Ectodermal cell (in vitro differentiated cells): ENCODE measurements at regions not wholly inside any gene's neighbourhood (a gene's known extent, or its start where the extent isn't known, plus 50 kb on each side); places are given as distances from the start of the nearest gene placed in this dataset.

Experiments used
- H3K27ac ChIP-seq: 2 replicates; pipeline ENCODE4 v1.7.0; 2013; ENCODE audit warnings: mild to moderate bottlenecking, low read depth, low read length; ENCODE audit not compliant: insufficient read depth, poor library complexity, severe bottlenecking
- H3K27me3 ChIP-seq: 2 replicates; pipeline ENCODE4 v1.7.0; 2013; ENCODE audit warnings: mild to moderate bottlenecking, low read length; ENCODE audit not compliant: insufficient read depth, control insufficient read depth, poor library complexity, severe bottlenecking
- H3K36me3 ChIP-seq: one replicate; pipeline ENCODE4 v1.7.0; 2013; ENCODE audit warnings: low read length; ENCODE audit not compliant: control insufficient read depth, insufficient read depth
- H3K4me1 ChIP-seq: one replicate; pipeline ENCODE4 v1.7.0; 2013; ENCODE audit warnings: low read length; ENCODE audit not compliant: control insufficient read depth, insufficient read depth
- H3K4me3 ChIP-seq: 2 replicates; pipeline ENCODE4 v1.7.0; 2013; ENCODE audit warnings: low read depth, low read length, control low read depth; ENCODE audit not compliant: insufficient read depth
- H3K9me3 ChIP-seq: 2 replicates; pipeline ENCODE4 v1.7.0; 2013; ENCODE audit warnings: mild to moderate bottlenecking, low read length, moderate library complexity; ENCODE audit not compliant: control insufficient read depth
- WGBS, 2 experiments: methylation state at CpG; one replicate each; pipeline ENCODE4 v1.1.7; 2013; ENCODE audit warnings: missing lambda C conversion rate in 2 of 2; 5-methylcytosine and 5-hydroxymethylcytosine counted together

GRCh38 chr15:87207251-87207650, 1049.3 kb downstream of the NTRK3 start:
- Histone ChIP-seq H3K4me1 (no peaks in the 10 kb centered on the region), H3K4me3 (no peak overlapping the region), H3K36me3 (no peaks in the 10 kb centered on the region), H3K27ac (no peak overlapping the region), H3K27me3 (no peaks in the 10 kb centered on the region), H3K9me3 (no peaks in the 10 kb centered on the region)
- 89 to 93% methylated on average over 2 of the region's 2 CpGs for WGBS, 2 experiments

- Histone ChIP-seq H3K27ac (no peak overlapping the region), H3K36me3 (no peaks in the 10 kb centered on the region), H3K4me3 (no peak overlapping the region), H3K9me3 (no peaks in the 10 kb centered on the region), H3K4me1 (no peaks in the 10 kb centered on the region), H3K27me3 (no peaks in the 10 kb centered on the region)
- 85 to 96% methylated on average over 2 of the region's 2 CpGs for WGBS, 2 experiments
These were observed 1054.6 kb downstream of the NTRK3 start for GRCh38 chr15:87201986-87202385.

- H3K9me3 ChIP-seq: no peaks in the 10 kb centered on the region
- no peak overlapping the region for H3K4me3 ChIP-seq
- WGBS, 2 experiments: 92 to 95% methylated on average over 2 of the region's 2 CpGs
- no peak overlapping the region for H3K27ac ChIP-seq
- no peaks in the 10 kb centered on the region for H3K27me3 ChIP-seq
- H3K36me3 ChIP-seq: no peaks in the 10 kb centered on the region
- peaks cover 5% of the 10 kb centered on the region for H3K4me1 ChIP-seq
These were observed 1056.4 kb downstream of the NTRK3 start for GRCh38 chr15:87200149-87200548.

- H3K9me3 ChIP-seq: no peaks in the 10 kb centered on the region
- H3K27ac ChIP-seq: no peak overlapping the region
- H3K4me3 ChIP-seq: no peak overlapping the region
- H3K27me3 ChIP-seq: no peaks in the 10 kb centered on the region
- peaks cover 5% of the 10 kb centered on the region for H3K4me1 ChIP-seq
- H3K36me3 ChIP-seq: no peaks in the 10 kb centered on the region
- WGBS, 2 experiments: 93% methylated on average over 3 of the region's 3 CpGs
These were observed 1058.6 kb downstream of the NTRK3 start for GRCh38 chr15:87197981-87198380.

- H3K36me3 ChIP-seq: no peaks in the 10 kb centered on the region
- no peaks in the 10 kb centered on the region for H3K9me3 ChIP-seq
- no peak overlapping the region for H3K27ac ChIP-seq
- H3K4me3 ChIP-seq: no peak overlapping the region
- 81 to 92% methylated on average over 4 of the region's 4 CpGs for WGBS, 2 experiments
- H3K27me3 ChIP-seq: no peaks in the 10 kb centered on the region
- peaks cover 5% of the 10 kb centered on the region for H3K4me1 ChIP-seq
These were observed 1060.0 kb downstream of the NTRK3 start for GRCh38 chr15:87196498-87196897.

GRCh38 chr15:87193481-87193880, 1063.1 kb downstream of the NTRK3 start:
- Histone ChIP-seq H3K4me3 (no peak overlapping the region), H3K9me3 (no peaks in the 10 kb centered on the region), H3K27ac (no peak overlapping the region), H3K4me1 (peaks cover 5% of the 10 kb centered on the region), H3K27me3 (no peaks in the 10 kb centered on the region), H3K36me3 (no peaks in the 10 kb centered on the region)
- WGBS, 2 experiments: 94 to 96% methylated on average over 5 to 6 of the region's 6 CpGs

GRCh38 chr15:87167706-87168105, 1088.0 kb downstream of the AGBL1 start:
- no peak overlapping the region for H3K4me3 ChIP-seq
- H3K27me3 ChIP-seq: no peaks in the 10 kb centered on the region
- H3K36me3 ChIP-seq: no peaks in the 10 kb centered on the region
- 89 to 94% methylated on average over 1 of the region's 1 CpG for WGBS, 2 experiments
- no peaks in the 10 kb centered on the region for H3K4me1 ChIP-seq
- no peaks in the 10 kb centered on the region for H3K9me3 ChIP-seq
- no peak overlapping the region for H3K27ac ChIP-seq

GRCh38 chr15:87167055-87167454, 1087.4 kb downstream of the AGBL1 start:
- Histone ChIP-seq H3K27me3 (no peaks in the 10 kb centered on the region), H3K36me3 (no peaks in the 10 kb centered on the region), H3K27ac (no peak overlapping the region), H3K4me1 (no peaks in the 10 kb centered on the region), H3K4me3 (no peak overlapping the region), H3K9me3 (no peaks in the 10 kb centered on the region)

- Histone ChIP-seq H3K27me3 (no peaks in the 10 kb centered on the region), H3K9me3 (no peaks in the 10 kb centered on the region), H3K36me3 (no peaks in the 10 kb centered on the region), H3K27ac (no peak overlapping the region), H3K4me3 (no peak overlapping the region), H3K4me1 (no peaks in the 10 kb centered on the region)
- WGBS, 2 experiments: 88 to 90% methylated on average over 4 of the region's 4 CpGs
These were observed 1076.1 kb downstream of the AGBL1 start for GRCh38 chr15:87155771-87156170.

- H3K27ac ChIP-seq: no peak overlapping the region
These were observed 1075.1 kb downstream of the AGBL1 start for GRCh38 chr15:87154761-87155160.

GRCh38 chr15:87151202-87151748, 1071.6 kb downstream of the AGBL1 start:
- Histone ChIP-seq H3K36me3 (no peaks in the 10 kb centered on the region), H3K27ac (no peak overlapping the region), H3K4me3 (no peak overlapping the region), H3K27me3 (no peaks in the 10 kb centered on the region), H3K4me1 (no peaks in the 10 kb centered on the region), H3K9me3 (no peaks in the 10 kb centered on the region)
- WGBS, 2 experiments: no CpG with 5 or more reads among the region's 2 CpGs

More at GRCh38 chr15:87154761-87155160, 1075.1 kb downstream of the AGBL1 start:
- Histone ChIP-seq H3K9me3 (no peaks in the 10 kb centered on the region), H3K4me3 (no peak overlapping the region), H3K4me1 (no peaks in the 10 kb centered on the region), H3K36me3 (no peaks in the 10 kb centered on the region), H3K27me3 (no peaks in the 10 kb centered on the region)
